ENCODE measurements at regions not wholly inside any gene's neighbourhood (a gene's known extent, or its start where the extent isn't known, plus 50 kb on each side); places are given as distances from the start of the nearest gene placed in this dataset.

GRCh38 chr1:104979651-104980050 lies 1230.0 kb downstream of the AMY1C start:
- Mint-ChIP-seq H3K27ac (no peak overlapping the region), H3K36me3 (ENCODE audit: low read depth) (no peaks in the 10 kb centered on the region), H3K9me3 (peaks cover 12% of the 10 kb centered on the region), H3K27me3 (no peaks in the 10 kb centered on the region), H3K4me3 (no peak overlapping the region), H3K4me1 (no peaks in the 10 kb centered on the region)
- ChIA-PET POLR2A (no interaction called here), CTCF (no interaction called here)
- DNase-seq, result no peak

- H3K4me3 Mint-ChIP-seq, result no peak overlapping the region
- no peaks in the 10 kb centered on the region for H3K27me3 Mint-ChIP-seq
- DNase-seq, result no peak
- H3K9me3 Mint-ChIP-seq, result peaks cover 15% of the 10 kb centered on the region
- no peaks in the 10 kb centered on the region for H3K36me3 Mint-ChIP-seq (ENCODE audit: low read depth)
- H3K4me1 Mint-ChIP-seq, result no peaks in the 10 kb centered on the region
- POLR2A ChIA-PET, result no interaction called here
- no peak overlapping the region for H3K27ac Mint-ChIP-seq
- CTCF ChIA-PET, result no interaction called here
Measured at GRCh38 chr1:104987210-104987609, 1237.5 kb downstream of the AMY1C start.

GRCh38 chr1:104989012-104989411 lies 1239.3 kb downstream of the AMY1C start:
- H3K27me3 Mint-ChIP-seq, result no peaks in the 10 kb centered on the region
- H3K4me3 Mint-ChIP-seq, result no peak overlapping the region
- no peak for DNase-seq
- no peak overlapping the region for H3K27ac Mint-ChIP-seq
- H3K4me1 Mint-ChIP-seq, result no peaks in the 10 kb centered on the region
- ChIA-PET POLR2A (no interaction called here), CTCF (no interaction called here)
- peaks cover 10% of the 10 kb centered on the region for H3K9me3 Mint-ChIP-seq
- no peaks in the 10 kb centered on the region for H3K36me3 Mint-ChIP-seq (ENCODE audit: low read depth)

- ChIA-PET POLR2A (no interaction called here), CTCF (no interaction called here)
- no peak overlapping the region for H3K4me3 Mint-ChIP-seq
- no peaks in the 10 kb centered on the region for H3K27me3 Mint-ChIP-seq
- H3K27ac Mint-ChIP-seq, result no peak overlapping the region
- H3K9me3 Mint-ChIP-seq, result peaks cover 7% of the 10 kb centered on the region
- DNase-seq, result no peak
- no peaks in the 10 kb centered on the region for H3K4me1 Mint-ChIP-seq
- no peaks in the 10 kb centered on the region for H3K36me3 Mint-ChIP-seq (ENCODE audit: low read depth)
Measured at GRCh38 chr1:104991702-104992101, 1242.0 kb downstream of the AMY1C start.

GRCh38 chr1:105000793-105001192 lies 1251.1 kb downstream of the AMY1C start:
- no peaks in the 10 kb centered on the region for H3K36me3 Mint-ChIP-seq (ENCODE audit: low read depth)
- H3K27me3 Mint-ChIP-seq, result no peaks in the 10 kb centered on the region
- ChIA-PET POLR2A (no interaction called here), CTCF (no interaction called here)
- no peaks in the 10 kb centered on the region for H3K4me1 Mint-ChIP-seq
- no peak for DNase-seq
- H3K27ac Mint-ChIP-seq, result no peak overlapping the region
- H3K9me3 Mint-ChIP-seq, result no peaks in the 10 kb centered on the region
- no peak overlapping the region for H3K4me3 Mint-ChIP-seq

- Mint-ChIP-seq H3K27ac (no peak overlapping the region), H3K27me3 (no peaks in the 10 kb centered on the region), H3K36me3 (ENCODE audit: low read depth) (no peaks in the 10 kb centered on the region), H3K9me3 (no peaks in the 10 kb centered on the region), H3K4me1 (no peaks in the 10 kb centered on the region), H3K4me3 (no peak overlapping the region)
- no peak for DNase-seq
- ChIA-PET POLR2A (no interaction called here), CTCF (no interaction called here)
Measured at GRCh38 chr1:105004515-105004914, 1254.8 kb downstream of the AMY1C start.

GRCh38 chr1:105005594-105006195 lies 1256.0 kb downstream of the AMY1C start:
- H3K4me3 Mint-ChIP-seq, result no peak overlapping the region
- H3K36me3 Mint-ChIP-seq (ENCODE audit: low read depth), result no peaks in the 10 kb centered on the region
- H3K9me3 Mint-ChIP-seq, result no peaks in the 10 kb centered on the region
- DNase-seq, result no peak
- ChIA-PET POLR2A (no interaction called here), CTCF (no interaction called here)
- H3K27ac Mint-ChIP-seq, result no peak overlapping the region
- no peaks in the 10 kb centered on the region for H3K4me1 Mint-ChIP-seq
- no peaks in the 10 kb centered on the region for H3K27me3 Mint-ChIP-seq

- no peak for DNase-seq
- no peak overlapping the region for H3K4me3 Mint-ChIP-seq
Measured at GRCh38 chr1:105017587-105017986, 1267.9 kb downstream of the AMY1C start.

GRCh38 chr1:105023719-105024118 lies 1274.0 kb downstream of the AMY1C start:
- no peak for DNase-seq
- ChIA-PET POLR2A (no interaction called here), CTCF (no interaction called here)
- Mint-ChIP-seq H3K27me3 (no peaks in the 10 kb centered on the region), H3K4me3 (no peak overlapping the region), H3K36me3 (ENCODE audit: low read depth) (no peaks in the 10 kb centered on the region), H3K27ac (no peak overlapping the region), H3K9me3 (peaks cover 19% of the 10 kb centered on the region), H3K4me1 (no peaks in the 10 kb centered on the region)

More at GRCh38 chr1:105017587-105017986, 1267.9 kb downstream of the AMY1C start:
- Mint-ChIP-seq H3K9me3 (peaks cover 4% of the 10 kb centered on the region), H3K36me3 (ENCODE audit: low read depth) (no peaks in the 10 kb centered on the region), H3K27me3 (no peaks in the 10 kb centered on the region), H3K4me1 (no peaks in the 10 kb centered on the region), H3K27ac (no peak overlapping the region)
- CTCF ChIA-PET, result no interaction called here
- POLR2A ChIA-PET, result no interaction called here

- Mint-ChIP-seq H3K9me3 (peaks cover 21% of the 10 kb centered on the region), H3K27me3 (no peaks in the 10 kb centered on the region), H3K36me3 (ENCODE audit: low read depth) (no peaks in the 10 kb centered on the region), H3K4me1 (no peaks in the 10 kb centered on the region), H3K4me3 (no peak overlapping the region), H3K27ac (no peak overlapping the region)
- DNase-seq, result no peak
- POLR2A ChIA-PET, result no interaction called here
- CTCF ChIA-PET, result no interaction called here
Measured at GRCh38 chr1:105027838-105028471, 1278.3 kb downstream of the AMY1C start.

GRCh38 chr1:105072446-105072845 lies 1322.7 kb downstream of the AMY1C start:
- Mint-ChIP-seq H3K27ac (no peak overlapping the region), H3K9me3 (peaks cover 20% of the 10 kb centered on the region), H3K27me3 (no peaks in the 10 kb centered on the region), H3K4me1 (no peaks in the 10 kb centered on the region), H3K4me3 (no peak overlapping the region), H3K36me3 (ENCODE audit: low read depth) (no peaks in the 10 kb centered on the region)
- no peak for DNase-seq
- ChIA-PET POLR2A (no interaction called here), CTCF (no interaction called here)

GRCh38 chr1:105072850-105073249 lies 1323.2 kb downstream of the AMY1C start:
- no peak overlapping the region for H3K27ac Mint-ChIP-seq
- POLR2A ChIA-PET, result no interaction called here
- CTCF ChIA-PET, result no interaction called here
- no peak for DNase-seq
- no peaks in the 10 kb centered on the region for H3K27me3 Mint-ChIP-seq
- no peaks in the 10 kb centered on the region for H3K4me1 Mint-ChIP-seq
- H3K36me3 Mint-ChIP-seq (ENCODE audit: low read depth), result no peaks in the 10 kb centered on the region
- H3K4me3 Mint-ChIP-seq, result no peak overlapping the region
- peaks cover 17% of the 10 kb centered on the region for H3K9me3 Mint-ChIP-seq

- H3K4me1 Mint-ChIP-seq, result no peaks in the 10 kb centered on the region
- CTCF ChIA-PET, result no interaction called here
Measured at GRCh38 chr1:105073660-105074059, 1324.0 kb downstream of the AMY1C start.

GRCh38 chr1:105083611-105084010 lies 1333.9 kb downstream of the AMY1C start:
- no peaks in the 10 kb centered on the region for H3K4me1 Mint-ChIP-seq
- ChIA-PET CTCF (no interaction called here), POLR2A (no interaction called here)
- no peak for DNase-seq
- no peak overlapping the region for H3K27ac Mint-ChIP-seq
- peaks cover 2% of the 10 kb centered on the region for H3K9me3 Mint-ChIP-seq
- no peak overlapping the region for H3K4me3 Mint-ChIP-seq
- H3K27me3 Mint-ChIP-seq, result no peaks in the 10 kb centered on the region
- H3K36me3 Mint-ChIP-seq (ENCODE audit: low read depth), result no peaks in the 10 kb centered on the region

More at GRCh38 chr1:105073660-105074059, 1324.0 kb downstream of the AMY1C start:
- POLR2A ChIA-PET, result no interaction called here
- Mint-ChIP-seq H3K4me3 (no peak overlapping the region), H3K9me3 (peaks cover 15% of the 10 kb centered on the region), H3K27me3 (no peaks in the 10 kb centered on the region), H3K36me3 (ENCODE audit: low read depth) (no peaks in the 10 kb centered on the region), H3K27ac (no peak overlapping the region)
- DNase-seq, result no peak

Data from activated CD4-positive, alpha-beta T cell treated with anti-CD3 and anti-CD28 coated beads, Interleukin-2, amount 10 ng/mL, durations not matched to agents 7 days and 5 days (primary cell).